Activated CD4-positive, alpha-beta T cell treated with anti-CD3 and anti-CD28 coated beads, Interleukin-2, amount 50 U/mL, for 48 hours (primary cell): ENCODE measurements at regions not wholly inside any gene's neighbourhood (a gene's known extent, or its start where the extent isn't known, plus 50 kb on each side); places are given as distances from the start of the nearest gene placed in this dataset.

Source experiments
- DNase-seq, 2 experiments: peaks; one replicate each; pipeline ENCODE4 v3.0.0-alpha.2; 2020

- DNase-seq = no peak
Measured at GRCh38 chr11:121723246-121723741, 270.5 kb upstream of the SORL1-AS1 start.

- DNase-seq = peak in 1 of 2 experiments; percentile 3
Measured at GRCh38 chr11:121722431-121723245, 269.9 kb upstream of the SORL1-AS1 start.

- DNase-seq = no peak
Measured at GRCh38 chr11:121721961-121722360, 269.2 kb upstream of the SORL1-AS1 start.

GRCh38 chr11:121721448-121721847, 268.7 kb upstream of the SORL1-AS1 start:
- no peak for DNase-seq

GRCh38 chr11:121717296-121717695, 264.5 kb upstream of the SORL1-AS1 start:
- DNase-seq = no peak

- no peak for DNase-seq
Measured at GRCh38 chr11:121716060-121716459, 263.3 kb upstream of the SORL1-AS1 start.

GRCh38 chr11:121715405-121715804, 262.6 kb upstream of the SORL1-AS1 start:
- no peak for DNase-seq

GRCh38 chr11:121714351-121714750, 261.6 kb upstream of the SORL1-AS1 start:
- DNase-seq = no peak

- DNase-seq = no peak
Measured at GRCh38 chr11:121711939-121712338, 259.2 kb upstream of the SORL1-AS1 start.

GRCh38 chr11:121711236-121711635, 258.5 kb upstream of the SORL1-AS1 start:
- DNase-seq = no peak

GRCh38 chr11:121706884-121707420, 254.2 kb upstream of the SORL1-AS1 start:
- DNase-seq = no peak

GRCh38 chr11:121703201-121703600, 250.4 kb upstream of the SORL1-AS1 start:
- no peak for DNase-seq

- DNase-seq = no peak
Measured at GRCh38 chr11:121700968-121701367, 248.2 kb upstream of the SORL1-AS1 start.

GRCh38 chr11:121699801-121700200, 247.0 kb upstream of the SORL1-AS1 start:
- no peak for DNase-seq

GRCh38 chr11:121696931-121697670, 244.3 kb upstream of the SORL1-AS1 start:
- no peak for DNase-seq

- no peak for DNase-seq
Measured at GRCh38 chr11:121696177-121696871, 243.6 kb upstream of the SORL1-AS1 start.

GRCh38 chr11:121692236-121692635, 239.5 kb upstream of the SORL1-AS1 start:
- no peak for DNase-seq

GRCh38 chr11:121688860-121689614, 236.3 kb upstream of the SORL1-AS1 start:
- DNase-seq = no peak

GRCh38 chr11:121688055-121688491, 235.3 kb upstream of the SORL1-AS1 start:
- DNase-seq = no peak

GRCh38 chr11:121683791-121684190, 231.0 kb upstream of the SORL1-AS1 start:
- no peak for DNase-seq
